ENCODE measurements at regions not wholly inside any gene's neighbourhood (a gene's known extent, or its start where the extent isn't known, plus 50 kb on each side); places are given as distances from the start of the nearest gene placed in this dataset.

DNA sequence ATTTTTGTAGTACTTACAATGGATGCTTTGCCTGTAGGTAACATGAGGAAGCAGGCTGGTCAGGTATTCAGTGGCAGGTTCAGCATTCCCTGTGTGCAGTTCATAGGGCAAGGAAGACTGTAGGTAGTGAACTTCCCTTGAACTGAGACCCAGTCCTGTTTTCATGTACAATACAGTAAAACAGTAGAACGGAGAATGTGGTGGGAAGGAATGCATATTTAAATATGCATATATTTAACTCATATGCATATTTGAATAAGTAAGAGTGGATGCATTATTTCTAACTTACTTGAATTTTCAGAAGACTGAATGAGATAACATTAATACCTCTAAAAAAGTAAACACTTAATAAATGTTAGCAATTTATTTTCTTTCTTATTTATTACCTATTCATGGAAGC is 147.6 kb upstream of the FLRT2 start:
- BruUV-seq (replicated peaks), result no TSS peak
- Histone ChIP-seq H3K27me3 (ENCODE audit: control insufficient read depth, insufficient read depth, low read length) (no peaks in the 10 kb centered on the region), H3K36me3 (ENCODE audit: control insufficient read depth, insufficient read depth, low read length) (no peaks in the 10 kb centered on the region), H3K4me3 (ENCODE audit: low read depth in 2 of 2, low read length in 2 of 2) (no peak overlapping the region), H3K4me1 (ENCODE audit: control insufficient read depth, insufficient read depth, low read length) (no peaks in the 10 kb centered on the region), H3K27ac (ENCODE audit: low read length) (no peak overlapping the region), H3K9me3 (ENCODE audit: control insufficient read depth, insufficient read depth, low read depth, low read length) (no peaks in the 10 kb centered on the region)
- ChIA-PET POLR2A (no interaction called here), CTCF (no interaction called here)
- DNase-seq (ENCODE audit: low read depth, low spot score), result no peak
- intact Hi-C loops (cut with micrococcal nuclease; ENCODE audit: unreplicated experiment), result no loop called here
- ATAC-seq, result no peak
- TF ChIP-seq, protein P1, sequence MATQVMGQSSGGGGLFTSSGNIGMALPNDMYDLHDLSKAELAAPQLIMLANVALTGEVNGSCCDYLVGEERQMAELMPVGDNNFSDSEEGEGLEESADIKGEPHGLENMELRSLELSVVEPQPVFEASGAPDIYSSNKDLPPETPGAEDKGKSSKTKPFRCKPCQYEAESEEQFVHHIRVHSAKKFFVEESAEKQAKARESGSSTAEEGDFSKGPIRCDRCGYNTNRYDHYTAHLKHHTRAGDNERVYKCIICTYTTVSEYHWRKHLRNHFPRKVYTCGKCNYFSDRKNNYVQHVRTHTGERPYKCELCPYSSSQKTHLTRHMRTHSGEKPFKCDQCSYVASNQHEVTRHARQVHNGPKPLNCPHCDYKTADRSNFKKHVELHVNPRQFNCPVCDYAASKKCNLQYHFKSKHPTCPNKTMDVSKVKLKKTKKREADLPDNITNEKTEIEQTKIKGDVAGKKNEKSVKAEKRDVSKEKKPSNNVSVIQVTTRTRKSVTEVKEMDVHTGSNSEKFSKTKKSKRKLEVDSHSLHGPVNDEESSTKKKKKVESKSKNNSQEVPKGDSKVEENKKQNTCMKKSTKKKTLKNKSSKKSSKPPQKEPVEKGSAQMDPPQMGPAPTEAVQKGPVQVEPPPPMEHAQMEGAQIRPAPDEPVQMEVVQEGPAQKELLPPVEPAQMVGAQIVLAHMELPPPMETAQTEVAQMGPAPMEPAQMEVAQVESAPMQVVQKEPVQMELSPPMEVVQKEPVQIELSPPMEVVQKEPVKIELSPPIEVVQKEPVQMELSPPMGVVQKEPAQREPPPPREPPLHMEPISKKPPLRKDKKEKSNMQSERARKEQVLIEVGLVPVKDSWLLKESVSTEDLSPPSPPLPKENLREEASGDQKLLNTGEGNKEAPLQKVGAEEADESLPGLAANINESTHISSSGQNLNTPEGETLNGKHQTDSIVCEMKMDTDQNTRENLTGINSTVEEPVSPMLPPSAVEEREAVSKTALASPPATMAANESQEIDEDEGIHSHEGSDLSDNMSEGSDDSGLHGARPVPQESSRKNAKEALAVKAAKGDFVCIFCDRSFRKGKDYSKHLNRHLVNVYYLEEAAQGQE (IDR thresholded peaks at IDR 0.05; ENCODE audit: insufficient read depth in 1 of 2, low read depth in 2 of 2, low read length in 1 of 2), result no peak
- no peak for TF ChIP-seq POLR2AphosphoS5 (IDR thresholded peaks at IDR 0.05; ENCODE audit: low read depth, low read length)
- TF ChIP-seq, protein P2, sequence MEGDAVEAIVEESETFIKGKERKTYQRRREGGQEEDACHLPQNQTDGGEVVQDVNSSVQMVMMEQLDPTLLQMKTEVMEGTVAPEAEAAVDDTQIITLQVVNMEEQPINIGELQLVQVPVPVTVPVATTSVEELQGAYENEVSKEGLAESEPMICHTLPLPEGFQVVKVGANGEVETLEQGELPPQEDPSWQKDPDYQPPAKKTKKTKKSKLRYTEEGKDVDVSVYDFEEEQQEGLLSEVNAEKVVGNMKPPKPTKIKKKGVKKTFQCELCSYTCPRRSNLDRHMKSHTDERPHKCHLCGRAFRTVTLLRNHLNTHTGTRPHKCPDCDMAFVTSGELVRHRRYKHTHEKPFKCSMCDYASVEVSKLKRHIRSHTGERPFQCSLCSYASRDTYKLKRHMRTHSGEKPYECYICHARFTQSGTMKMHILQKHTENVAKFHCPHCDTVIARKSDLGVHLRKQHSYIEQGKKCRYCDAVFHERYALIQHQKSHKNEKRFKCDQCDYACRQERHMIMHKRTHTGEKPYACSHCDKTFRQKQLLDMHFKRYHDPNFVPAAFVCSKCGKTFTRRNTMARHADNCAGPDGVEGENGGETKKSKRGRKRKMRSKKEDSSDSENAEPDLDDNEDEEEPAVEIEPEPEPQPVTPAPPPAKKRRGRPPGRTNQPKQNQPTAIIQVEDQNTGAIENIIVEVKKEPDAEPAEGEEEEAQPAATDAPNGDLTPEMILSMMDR (IDR thresholded peaks at IDR 0.05), result no peak
- no peak for TF ChIP-seq TCF7L2 (IDR thresholded peaks at IDR 0.05; ENCODE audit: low read depth, low read length)
- no peak for TF ChIP-seq SIN3A (IDR thresholded peaks at IDR 0.05; ENCODE audit: borderline replicate concordance, insufficient read depth, low read depth, low read length)
- in situ Hi-C loops (cut with HindIII; ENCODE audit: low pct_unique_long_range_greater_than_20kb, low sequenced_read_pairs), result no loop called here

DNA sequence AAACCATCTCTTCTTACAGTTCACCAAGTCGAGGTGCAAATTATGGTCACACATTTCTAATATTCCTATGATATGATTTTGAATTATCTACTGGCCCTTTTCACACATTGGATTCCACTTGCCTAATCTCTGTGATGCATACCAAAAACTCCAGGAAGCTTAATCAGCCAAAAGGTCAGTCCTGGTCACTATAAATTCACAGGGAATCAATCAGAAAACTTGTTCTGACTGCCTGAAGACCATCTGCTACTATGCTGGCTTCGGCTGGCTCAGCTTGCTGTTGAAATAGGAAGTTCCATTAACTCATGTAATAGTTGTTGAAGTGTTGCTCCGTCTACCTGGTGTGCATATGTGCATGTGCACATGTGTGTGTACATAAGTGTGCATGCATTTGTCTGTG is 142.8 kb upstream of the FLRT2 start:
- no peak for ATAC-seq
- no peak for DNase-seq (ENCODE audit: low read depth, low spot score)
- Histone ChIP-seq H3K27me3 (ENCODE audit: control insufficient read depth, insufficient read depth, low read length) (no peaks in the 10 kb centered on the region), H3K9me3 (ENCODE audit: control insufficient read depth, insufficient read depth, low read depth, low read length) (no peaks in the 10 kb centered on the region), H3K4me3 (ENCODE audit: low read depth in 2 of 2, low read length in 2 of 2) (no peak overlapping the region), H3K36me3 (ENCODE audit: control insufficient read depth, insufficient read depth, low read length) (no peaks in the 10 kb centered on the region), H3K4me1 (ENCODE audit: control insufficient read depth, insufficient read depth, low read length) (no peaks in the 10 kb centered on the region), H3K27ac (ENCODE audit: low read length) (no peak overlapping the region)
- in situ Hi-C loops (cut with HindIII; ENCODE audit: low pct_unique_long_range_greater_than_20kb, low sequenced_read_pairs) (no loop called here), intact Hi-C loops (cut with micrococcal nuclease; ENCODE audit: unreplicated experiment) (no loop called here)
- ChIA-PET CTCF (no interaction called here), POLR2A (no interaction called here)
- BruUV-seq (replicated peaks), result no TSS peak
- no peak for TF ChIP-seq TCF7L2 (IDR thresholded peaks at IDR 0.05; ENCODE audit: low read depth, low read length)
- TF ChIP-seq SIN3A (IDR thresholded peaks at IDR 0.05; ENCODE audit: borderline replicate concordance, insufficient read depth, low read depth, low read length), result no peak
- TF ChIP-seq POLR2AphosphoS5 (IDR thresholded peaks at IDR 0.05; ENCODE audit: low read depth, low read length), result no peak
- TF ChIP-seq, protein P2 (IDR thresholded peaks at IDR 0.05), result no peak
- TF ChIP-seq, protein P1 (IDR thresholded peaks at IDR 0.05; ENCODE audit: insufficient read depth in 1 of 2, low read depth in 2 of 2, low read length in 1 of 2), result no peak
